ENCODE measurements at regions not wholly inside any gene's neighbourhood (a gene's known extent, or its start where the extent isn't known, plus 50 kb on each side); places are given as distances from the start of the nearest gene placed in this dataset.
"Not testable (repeated sequence)": the region's sequence is repeated elsewhere in the genome, so short reads cannot be mapped to it uniquely, and the experiment has no call there.

DNA sequence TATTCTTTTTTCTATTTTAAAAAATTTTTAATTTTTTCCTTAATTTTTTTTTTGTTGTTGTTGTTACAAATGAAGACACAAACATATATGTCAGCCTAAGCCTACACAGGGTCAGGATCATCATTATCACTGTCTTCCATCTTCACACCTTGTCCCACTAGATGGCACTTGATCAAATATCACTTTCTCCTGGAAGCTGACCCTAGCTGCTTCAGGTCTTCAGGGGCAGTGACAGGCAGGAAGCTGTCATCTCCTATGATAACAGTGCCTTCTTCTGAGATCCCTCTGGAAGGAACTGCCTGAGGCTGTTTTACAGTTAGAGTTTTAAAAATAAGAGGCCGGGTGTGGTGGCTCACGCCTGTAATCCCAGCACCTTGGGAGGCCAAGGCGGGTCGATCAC, 70.2 kb upstream of the EEF1E1 start:
- WGBS, 5 donors: 60 to 92% (median 91%) methylated on average over 1 to 4 of the region's 4 CpGs
- H3K4me3 ChIP-seq: no peak overlapping the region
- TF ChIP-seq EP300 (IDR thresholded peaks at IDR 0.05): no peak
- TF ChIP-seq, protein P1, sequence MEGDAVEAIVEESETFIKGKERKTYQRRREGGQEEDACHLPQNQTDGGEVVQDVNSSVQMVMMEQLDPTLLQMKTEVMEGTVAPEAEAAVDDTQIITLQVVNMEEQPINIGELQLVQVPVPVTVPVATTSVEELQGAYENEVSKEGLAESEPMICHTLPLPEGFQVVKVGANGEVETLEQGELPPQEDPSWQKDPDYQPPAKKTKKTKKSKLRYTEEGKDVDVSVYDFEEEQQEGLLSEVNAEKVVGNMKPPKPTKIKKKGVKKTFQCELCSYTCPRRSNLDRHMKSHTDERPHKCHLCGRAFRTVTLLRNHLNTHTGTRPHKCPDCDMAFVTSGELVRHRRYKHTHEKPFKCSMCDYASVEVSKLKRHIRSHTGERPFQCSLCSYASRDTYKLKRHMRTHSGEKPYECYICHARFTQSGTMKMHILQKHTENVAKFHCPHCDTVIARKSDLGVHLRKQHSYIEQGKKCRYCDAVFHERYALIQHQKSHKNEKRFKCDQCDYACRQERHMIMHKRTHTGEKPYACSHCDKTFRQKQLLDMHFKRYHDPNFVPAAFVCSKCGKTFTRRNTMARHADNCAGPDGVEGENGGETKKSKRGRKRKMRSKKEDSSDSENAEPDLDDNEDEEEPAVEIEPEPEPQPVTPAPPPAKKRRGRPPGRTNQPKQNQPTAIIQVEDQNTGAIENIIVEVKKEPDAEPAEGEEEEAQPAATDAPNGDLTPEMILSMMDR (IDR thresholded peaks at IDR 0.05): no peak
- intact Hi-C loops (cut with DNase I; ENCODE audit: low total_unique reads): no loop called here
- H3K36me3 ChIP-seq: no peaks in the 10 kb centered on the region
- no peaks in the 10 kb centered on the region for H3K4me1 ChIP-seq
- no peak overlapping the region for H3K27ac ChIP-seq
- H3K27me3 ChIP-seq: no peaks in the 10 kb centered on the region
- DNase-seq: no peak
- H3K9me3 ChIP-seq: no peaks in the 10 kb centered on the region

DNA sequence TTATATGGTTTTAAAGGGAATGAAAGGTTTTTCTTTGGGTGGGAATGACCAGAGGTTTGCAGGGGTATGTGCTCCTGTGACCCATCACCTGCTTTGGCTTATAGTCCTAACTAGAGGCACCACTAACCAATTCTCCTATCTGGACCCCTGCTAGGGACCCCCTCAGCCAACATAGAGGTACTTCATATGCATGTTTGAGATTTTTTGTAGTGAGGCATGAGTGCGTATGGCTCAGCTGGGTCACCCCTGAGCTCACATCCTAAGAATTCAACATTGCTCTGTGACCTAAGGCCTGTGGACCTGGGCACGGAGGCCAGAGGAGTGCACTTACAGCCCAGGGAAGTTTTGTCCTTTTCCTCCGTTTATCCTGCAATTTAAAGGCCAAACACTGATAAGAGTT, 68.4 kb upstream of the EEF1E1 start:
- intact Hi-C loops (cut with DNase I; ENCODE audit: low total_unique reads): no loop called here
- no peaks in the 10 kb centered on the region for H3K27me3 ChIP-seq

DNA sequence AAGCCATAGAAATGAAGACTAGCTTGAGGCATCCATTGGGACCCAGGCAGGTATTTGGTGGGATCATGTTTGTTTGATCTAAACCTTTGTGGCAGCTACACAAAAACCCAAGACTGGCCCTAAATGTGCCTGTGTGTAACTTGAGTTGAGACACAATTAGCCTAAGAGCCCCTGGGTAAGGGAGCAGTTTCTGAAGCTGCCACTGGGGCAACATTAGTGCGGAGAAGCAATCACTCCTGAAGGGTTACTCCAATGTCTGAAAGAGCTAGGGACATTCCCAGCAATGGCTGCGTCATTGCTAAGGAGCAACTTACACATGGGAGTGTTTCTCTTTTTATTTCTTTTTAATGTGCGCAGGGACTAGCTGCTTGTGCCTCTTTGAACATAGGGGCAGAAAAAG, 67.9 kb upstream of the EEF1E1 start:
- DNase-seq: no peak
- Histone ChIP-seq H3K4me1 (no peaks in the 10 kb centered on the region), H3K9me3 (no peaks in the 10 kb centered on the region), H3K4me3 (no peak overlapping the region), H3K36me3 (no peaks in the 10 kb centered on the region), H3K27me3 (no peaks in the 10 kb centered on the region), H3K27ac (no peak overlapping the region)
- no peak for TF ChIP-seq POLR2AphosphoS5 (IDR thresholded peaks at IDR 0.05)
- no peak for TF ChIP-seq EP300 (IDR thresholded peaks at IDR 0.05)
- TF ChIP-seq, protein P1 (IDR thresholded peaks at IDR 0.05): no peak
- no peak for TF ChIP-seq POLR2A (IDR thresholded peaks at IDR 0.05)
- 81 to 97% (median 93%) methylated on average over 3 of the region's 3 CpGs for WGBS, 5 donors
- intact Hi-C loops (cut with DNase I; ENCODE audit: low total_unique reads): no loop called here

More for the DNA sequence above, 68.4 kb upstream of the EEF1E1 start:
- Histone ChIP-seq H3K4me3 (no peak overlapping the region), H3K36me3 (no peaks in the 10 kb centered on the region), H3K4me1 (no peaks in the 10 kb centered on the region), H3K9me3 (no peaks in the 10 kb centered on the region), H3K27ac (no peak overlapping the region)
- TF ChIP-seq, protein P1 (IDR thresholded peaks at IDR 0.05): no peak
- TF ChIP-seq POLR2AphosphoS5 (IDR thresholded peaks at IDR 0.05) (no peak), POLR2A (IDR thresholded peaks at IDR 0.05) (no peak), EP300 (IDR thresholded peaks at IDR 0.05) (no peak)
- WGBS, 5 donors: 72 to 86% (median 76%) methylated on average over 3 of the region's 3 CpGs
- no peak for DNase-seq

DNA sequence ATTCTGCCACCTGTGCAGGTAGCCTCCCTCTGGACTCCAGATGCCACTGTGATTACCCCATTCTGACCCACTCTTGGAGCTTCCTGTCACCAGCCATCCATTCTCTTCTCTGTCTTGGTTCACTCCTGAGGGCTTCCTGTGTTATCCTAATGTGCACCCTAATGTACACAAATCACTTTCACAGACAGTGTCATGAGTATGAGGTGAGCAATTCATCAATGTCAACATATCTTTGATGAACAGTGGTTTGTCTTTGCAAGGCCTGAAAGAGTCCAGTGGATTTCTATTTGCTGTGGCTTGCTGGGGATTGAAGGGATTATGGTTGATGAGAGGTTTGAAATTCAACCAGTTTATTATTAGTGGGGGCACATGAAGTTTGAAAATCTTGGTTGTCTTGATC, 63.8 kb upstream of the EEF1E1 start:
- H3K4me1 ChIP-seq: no peaks in the 10 kb centered on the region
- H3K9me3 ChIP-seq: no peaks in the 10 kb centered on the region
- H3K27ac ChIP-seq: no peak overlapping the region
- no peak for TF ChIP-seq POLR2AphosphoS5 (IDR thresholded peaks at IDR 0.05)
- TF ChIP-seq, protein P1 (IDR thresholded peaks at IDR 0.05): no peak
- no peak for TF ChIP-seq EP300 (IDR thresholded peaks at IDR 0.05)
- no peak for TF ChIP-seq POLR2A (IDR thresholded peaks at IDR 0.05)
- intact Hi-C loops (cut with DNase I; ENCODE audit: low total_unique reads): no loop called here
- H3K4me3 ChIP-seq: no peak overlapping the region
- H3K36me3 ChIP-seq: no peaks in the 10 kb centered on the region
- DNase-seq: no peak
- no peaks in the 10 kb centered on the region for H3K27me3 ChIP-seq

DNA sequence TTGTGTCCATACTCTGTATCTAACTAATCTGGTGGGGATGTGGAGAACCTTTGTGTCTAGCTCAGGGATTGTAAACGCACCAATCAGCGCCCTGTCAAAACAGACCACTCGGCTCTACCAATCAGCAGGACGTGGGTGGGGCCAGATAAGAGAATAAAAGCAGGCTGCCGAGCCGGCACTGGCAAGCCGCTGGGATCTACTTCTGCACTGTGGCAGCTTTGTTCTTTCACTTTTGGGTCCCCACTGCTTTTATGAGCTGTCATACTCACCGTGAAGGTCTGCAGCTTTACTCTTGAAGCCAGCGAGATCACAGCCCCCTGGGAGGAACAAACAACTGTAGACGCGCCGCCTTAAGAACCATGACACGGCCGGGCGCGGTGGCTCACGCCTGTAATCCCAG, 62.7 kb upstream of the EEF1E1 start:
- DNase-seq; H3K9me3 ChIP-seq; H3K4me3 ChIP-seq; H3K4me1 ChIP-seq; H3K36me3 ChIP-seq; intact Hi-C loops (cut with DNase I; ENCODE audit: low total_unique reads); H3K27ac ChIP-seq; H3K27me3 ChIP-seq: not testable (repeated sequence)
- 83 to 90% (median 86%) methylated on average over 15 to 17 of the region's 17 CpGs for WGBS, 5 donors

DNA sequence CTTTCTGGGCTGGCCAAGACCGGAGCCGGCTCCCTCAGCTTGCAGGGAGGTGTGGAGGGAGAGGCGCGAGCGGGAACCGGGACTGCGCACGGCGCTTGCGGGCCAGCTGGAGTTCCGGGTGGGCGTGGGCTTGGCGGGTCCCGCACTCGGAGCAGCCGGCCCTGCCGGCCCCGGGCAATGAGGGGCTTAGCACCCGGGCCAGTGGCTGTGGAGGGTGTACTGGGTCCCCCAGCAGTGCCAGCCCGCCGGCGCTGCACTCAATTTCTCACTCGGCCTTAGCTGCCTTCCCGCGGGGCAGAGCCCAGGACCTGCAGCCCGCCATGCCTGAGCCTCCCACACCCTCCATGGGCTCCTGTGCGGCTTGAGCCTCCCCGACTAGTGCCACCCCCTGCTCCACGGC, 61.9 kb upstream of the EEF1E1 start:
- 95 to 99% (median 97%) methylated on average over 16 to 29 of the region's 29 CpGs for WGBS, 5 donors
- DNase-seq; H3K4me3 ChIP-seq; H3K36me3 ChIP-seq; H3K27me3 ChIP-seq; intact Hi-C loops (cut with DNase I; ENCODE audit: low total_unique reads); H3K4me1 ChIP-seq; H3K9me3 ChIP-seq; H3K27ac ChIP-seq: not testable (repeated sequence)
